IPS DF 4.7 (cell line): ENCODE measurements at regions not wholly inside any gene's neighbourhood (a gene's known extent, or its start where the extent isn't known, plus 50 kb on each side); places are given as distances from the start of the nearest gene placed in this dataset.
"Not testable (repeated sequence)": the region's sequence is repeated elsewhere in the genome, so short reads cannot be mapped to it uniquely, and the experiment has no call there.

Source experiments
- DNase-seq: peaks from one replicate; pipeline ENCODE4 v3.0.0-alpha.2; 2013; ENCODE audit warnings: low spot score; ENCODE audit errors: extremely low read depth

GRCh38 chr16:59658572-59658971, 924.5 kb upstream of the GOT2 start:
- DNase-seq, result no peak

- DNase-seq, result no peak
These were observed 920.9 kb upstream of the GOT2 start for GRCh38 chr16:59655031-59655430.

- DNase-seq, result no peak
These were observed 920.3 kb upstream of the GOT2 start for GRCh38 chr16:59654455-59654854.

GRCh38 chr16:59651662-59652061, 917.5 kb upstream of the GOT2 start:
- DNase-seq, result no peak

- no peak for DNase-seq
These were observed 911.1 kb upstream of the GOT2 start for GRCh38 chr16:59645194-59645593.

GRCh38 chr16:59635674-59636073, 901.6 kb upstream of the GOT2 start:
- no peak for DNase-seq

- DNase-seq, result no peak
These were observed 900.8 kb upstream of the GOT2 start for GRCh38 chr16:59634951-59635350.

GRCh38 chr16:59634004-59634579, 900.0 kb upstream of the GOT2 start:
- no peak for DNase-seq

- DNase-seq, result no peak
These were observed 898.2 kb upstream of the GOT2 start for GRCh38 chr16:59632276-59632855.

GRCh38 chr16:59624381-59624780, 890.3 kb upstream of the GOT2 start:
- not testable (repeated sequence) for DNase-seq

- DNase-seq, result no peak
These were observed 880.5 kb upstream of the GOT2 start for GRCh38 chr16:59614466-59615240.

GRCh38 chr16:59612910-59613620, 878.9 kb upstream of the GOT2 start:
- DNase-seq, result not testable (repeated sequence)

- DNase-seq, result no peak
These were observed 878.0 kb upstream of the GOT2 start for GRCh38 chr16:59612094-59612493.

GRCh38 chr16:59611556-59611955, 877.4 kb upstream of the GOT2 start:
- no peak for DNase-seq

GRCh38 chr16:59605706-59606105, 871.6 kb upstream of the GOT2 start:
- DNase-seq, result no peak

GRCh38 chr16:59604354-59604753, 870.2 kb upstream of the GOT2 start:
- no peak for DNase-seq

GRCh38 chr16:59601452-59601851, 867.3 kb upstream of the GOT2 start:
- DNase-seq, result no peak

- DNase-seq, result no peak
These were observed 863.2 kb upstream of the GOT2 start for GRCh38 chr16:59597269-59597668.

GRCh38 chr16:59596693-59597092, 862.6 kb upstream of the GOT2 start:
- no peak for DNase-seq

- no peak for DNase-seq
These were observed 859.1 kb upstream of the GOT2 start for GRCh38 chr16:59593194-59593661.

- DNase-seq, result no peak
These were observed 857.4 kb upstream of the GOT2 start for GRCh38 chr16:59591480-59591879.

GRCh38 chr16:59590845-59591244, 856.7 kb upstream of the GOT2 start:
- no peak for DNase-seq
